VCaP (cell line): ENCODE measurements at regions not wholly inside any gene's neighbourhood (a gene's known extent, or its start where the extent isn't known, plus 50 kb on each side); places are given as distances from the start of the nearest gene placed in this dataset.

ENCODE experiments used
- H3K27ac ChIP-seq: fragments of 450-650 bp; 2 replicates; pipeline ENCODE4 v1.5.1; 2017
- TF ChIP-seq, protein P1 (sequence below): fragments of 450-650 bp; conservative IDR thresholded peaks from 2 replicates; pipeline ENCODE4 v1.5.1; 2017; ENCODE audit warnings: mild to moderate bottlenecking, moderate library complexity

DNA sequence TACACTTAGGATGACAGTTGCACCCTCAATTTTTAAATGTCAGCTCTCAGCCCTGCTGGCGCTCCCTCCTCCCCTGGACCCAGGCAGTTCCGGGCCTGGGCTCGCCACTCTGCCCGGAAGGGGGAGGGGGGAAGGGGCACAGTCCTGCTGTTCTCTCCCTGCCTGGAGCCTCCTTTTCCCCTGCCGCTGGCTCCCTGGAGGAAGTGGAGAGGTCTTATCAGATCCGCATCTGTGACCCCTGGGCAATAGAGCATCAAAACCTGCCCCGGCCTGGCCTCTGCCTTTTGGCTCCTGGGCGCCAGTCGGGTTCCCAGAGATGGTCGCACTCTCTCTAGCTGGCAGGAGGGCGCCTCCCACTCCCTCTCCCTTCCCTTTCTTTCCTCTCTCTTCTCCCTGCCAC lies 149.3 kb downstream of the IRF8 start:
- TF ChIP-seq, protein P1, sequence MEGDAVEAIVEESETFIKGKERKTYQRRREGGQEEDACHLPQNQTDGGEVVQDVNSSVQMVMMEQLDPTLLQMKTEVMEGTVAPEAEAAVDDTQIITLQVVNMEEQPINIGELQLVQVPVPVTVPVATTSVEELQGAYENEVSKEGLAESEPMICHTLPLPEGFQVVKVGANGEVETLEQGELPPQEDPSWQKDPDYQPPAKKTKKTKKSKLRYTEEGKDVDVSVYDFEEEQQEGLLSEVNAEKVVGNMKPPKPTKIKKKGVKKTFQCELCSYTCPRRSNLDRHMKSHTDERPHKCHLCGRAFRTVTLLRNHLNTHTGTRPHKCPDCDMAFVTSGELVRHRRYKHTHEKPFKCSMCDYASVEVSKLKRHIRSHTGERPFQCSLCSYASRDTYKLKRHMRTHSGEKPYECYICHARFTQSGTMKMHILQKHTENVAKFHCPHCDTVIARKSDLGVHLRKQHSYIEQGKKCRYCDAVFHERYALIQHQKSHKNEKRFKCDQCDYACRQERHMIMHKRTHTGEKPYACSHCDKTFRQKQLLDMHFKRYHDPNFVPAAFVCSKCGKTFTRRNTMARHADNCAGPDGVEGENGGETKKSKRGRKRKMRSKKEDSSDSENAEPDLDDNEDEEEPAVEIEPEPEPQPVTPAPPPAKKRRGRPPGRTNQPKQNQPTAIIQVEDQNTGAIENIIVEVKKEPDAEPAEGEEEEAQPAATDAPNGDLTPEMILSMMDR = no peak
- no peak overlapping the region for H3K27ac ChIP-seq

DNA sequence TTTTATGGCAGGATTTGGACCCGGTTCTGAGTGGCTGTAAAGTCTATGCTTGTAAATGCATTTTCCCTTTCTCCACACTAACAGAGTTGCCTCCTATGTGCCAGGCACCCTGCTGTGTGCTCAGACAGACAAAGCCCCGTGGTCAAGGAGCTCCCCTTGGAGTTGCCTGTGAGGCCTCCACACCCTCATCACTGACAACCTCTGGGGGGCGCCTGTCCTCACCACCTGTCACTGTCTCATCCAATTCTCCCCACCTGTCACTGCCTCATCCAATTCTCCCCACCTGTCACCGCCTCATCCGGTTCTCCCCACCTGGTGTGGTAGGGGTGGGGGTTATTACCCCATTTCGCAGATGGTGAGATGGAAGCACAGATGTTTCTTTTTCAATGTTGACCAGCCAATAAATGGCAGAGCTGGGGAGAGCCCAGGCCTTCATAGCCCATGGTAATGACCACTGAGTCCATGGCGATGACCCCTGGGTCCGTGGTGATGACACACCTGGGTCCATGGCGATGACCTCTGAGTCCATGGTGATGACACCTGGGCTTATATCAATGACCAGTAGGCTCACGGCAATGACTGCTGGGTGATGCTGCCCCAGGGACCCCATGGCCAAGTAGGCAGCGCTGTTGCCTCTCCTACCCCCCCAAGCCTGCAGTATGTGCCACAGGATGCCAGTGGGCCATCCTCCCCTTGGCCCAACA lies 150.1 kb downstream of the IRF8 start:
- TF ChIP-seq, protein P1 = no peak
- no peak overlapping the region for H3K27ac ChIP-seq

DNA sequence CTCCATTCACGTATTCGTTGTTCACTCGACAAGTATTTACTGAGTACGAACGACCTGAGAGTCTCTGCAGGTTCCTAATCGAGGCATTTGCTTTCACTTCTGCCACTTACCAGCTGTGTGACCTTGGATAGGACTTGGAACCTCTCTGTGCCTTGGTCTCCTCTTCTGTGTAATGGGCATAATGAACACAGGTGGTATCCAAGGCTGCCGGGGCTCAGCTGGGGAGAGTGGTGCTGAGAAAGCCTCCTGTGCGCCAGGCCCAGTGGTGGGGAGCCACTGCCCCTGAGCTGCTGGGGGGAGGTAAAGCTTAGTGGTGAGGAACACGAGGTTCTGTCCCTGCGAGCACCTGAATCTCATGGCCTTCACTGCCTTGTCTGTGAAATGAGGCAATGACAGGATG lies 150.7 kb downstream of the IRF8 start:
- H3K27ac ChIP-seq = no peak overlapping the region
- TF ChIP-seq, protein P1 = no peak

DNA sequence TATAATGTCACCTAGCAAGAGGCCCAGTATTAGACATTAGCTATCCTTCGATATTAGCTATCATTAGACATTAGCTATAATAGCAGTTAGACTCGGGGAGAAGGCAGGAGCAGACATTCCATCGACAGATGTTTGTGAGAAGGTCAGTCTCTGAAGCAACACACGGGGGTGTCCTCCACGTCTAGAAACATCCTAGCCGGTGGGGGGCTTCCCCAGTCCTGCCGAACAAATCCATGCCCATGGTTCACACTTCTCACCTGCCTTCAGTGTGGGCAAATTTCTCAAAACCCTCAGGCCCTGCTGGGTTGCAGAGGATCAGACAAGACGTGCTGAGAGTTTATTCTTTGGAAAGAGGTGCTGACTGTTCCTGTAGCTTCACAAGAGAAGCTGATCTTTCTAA lies 151.1 kb downstream of the IRF8 start:
- H3K27ac ChIP-seq = no peak overlapping the region
- TF ChIP-seq, protein P1 = no peak

DNA sequence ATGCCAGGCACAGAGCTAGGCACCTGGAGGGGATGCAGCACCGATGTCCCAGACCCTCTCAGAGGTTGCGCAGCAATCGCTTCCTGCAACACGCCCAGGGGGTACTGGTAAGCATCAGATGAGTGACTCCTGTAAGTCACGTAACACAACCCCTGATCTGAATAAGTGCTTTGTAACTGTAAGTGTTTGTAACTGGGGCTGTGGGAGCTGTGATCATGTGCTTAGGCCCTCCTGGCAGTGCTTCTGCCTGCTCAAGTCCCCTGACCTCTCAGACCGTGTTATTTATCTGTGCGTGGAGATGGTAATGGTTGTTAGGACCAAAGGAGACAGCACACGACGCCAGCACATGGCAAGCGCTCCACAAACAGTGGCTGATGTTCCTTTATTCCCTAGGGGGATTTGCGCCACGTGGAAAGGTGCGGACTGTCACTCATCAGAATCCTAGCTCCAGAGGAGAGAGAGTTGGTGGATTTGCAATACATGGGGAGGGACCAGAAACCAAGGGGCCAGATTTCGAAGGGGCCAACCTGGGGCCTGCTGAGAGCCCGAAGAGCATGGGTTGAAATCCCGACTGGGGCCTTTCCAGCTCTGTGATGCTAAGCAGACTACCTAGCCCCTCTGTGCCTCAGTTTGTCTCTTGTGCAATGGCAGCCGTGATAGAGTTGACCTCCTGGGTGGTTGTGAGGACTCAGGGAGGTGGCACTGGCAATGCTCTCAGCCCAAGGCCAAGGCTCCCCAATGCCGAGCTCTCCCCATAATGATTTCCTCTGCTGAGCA lies 151.8 kb downstream of the IRF8 start:
- TF ChIP-seq, protein P1 = no peak
- H3K27ac ChIP-seq = no peak overlapping the region

DNA sequence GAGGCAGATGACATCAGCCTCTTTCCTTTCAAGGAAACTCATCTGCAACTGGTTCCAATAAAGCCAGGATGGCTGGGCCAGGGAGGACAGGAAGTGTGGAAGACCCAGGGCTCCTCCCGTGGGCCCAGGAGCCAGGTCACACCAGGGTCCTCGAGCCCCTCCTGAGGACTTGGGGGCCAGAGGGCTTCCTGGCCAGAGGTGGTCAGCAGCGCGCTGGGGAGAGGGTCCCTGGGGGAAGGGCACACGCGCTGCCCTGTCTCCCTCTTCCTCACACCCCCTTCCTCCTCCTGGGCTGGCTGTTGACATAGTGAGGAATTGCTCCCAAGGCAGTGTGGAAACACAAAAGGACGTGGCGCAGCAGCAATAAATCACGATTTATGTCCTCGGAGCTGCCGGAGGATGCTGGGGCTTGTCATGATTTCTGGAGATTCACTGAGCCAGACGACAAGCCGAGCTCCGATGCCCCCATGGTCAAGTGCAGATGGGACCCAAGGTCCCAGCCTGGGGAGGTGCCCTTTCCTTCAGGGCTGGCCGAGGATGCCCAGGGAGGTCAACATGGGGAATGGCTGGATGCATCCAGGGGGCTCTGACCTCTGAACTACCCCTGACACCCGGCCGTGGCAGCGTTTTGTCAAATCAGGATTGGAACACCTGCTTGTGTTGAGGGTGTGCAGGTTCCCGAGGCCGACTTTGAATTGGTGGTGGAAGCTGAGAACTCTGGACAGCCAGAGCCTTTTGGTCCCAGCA lies 152.6 kb downstream of the IRF8 start:
- TF ChIP-seq, protein P1 = no peak
- no peak overlapping the region for H3K27ac ChIP-seq

DNA sequence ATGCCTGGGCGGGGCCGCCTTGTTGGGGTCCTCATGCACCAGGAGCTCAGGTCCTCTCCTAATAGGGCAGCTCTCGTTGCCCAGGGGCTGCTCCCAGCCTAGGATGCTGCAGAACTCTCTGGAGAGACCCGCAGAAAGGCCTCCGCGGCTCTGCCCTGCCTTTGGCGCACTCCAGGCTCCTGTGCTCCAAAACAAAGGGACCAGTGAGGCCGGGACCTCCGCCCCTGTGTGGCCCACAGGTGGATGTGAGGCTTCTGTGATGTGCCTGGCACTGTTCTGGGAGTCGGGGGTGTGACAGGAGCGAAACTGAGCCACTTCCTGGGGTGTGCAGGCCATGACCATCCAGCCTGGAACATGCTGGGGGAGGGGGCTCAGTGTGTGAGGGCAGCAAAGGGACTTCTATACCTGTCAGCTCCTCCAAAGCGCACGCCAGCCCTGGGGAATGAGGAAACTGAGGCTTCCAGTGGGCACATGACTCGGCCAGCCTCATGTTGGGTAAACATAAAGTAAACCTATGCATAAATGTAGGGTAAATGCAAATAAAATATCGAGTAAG lies 153.2 kb downstream of the IRF8 start:
- TF ChIP-seq, protein P1 = no peak

More for the DNA sequence above, 153.2 kb downstream of the IRF8 start:
- no peak overlapping the region for H3K27ac ChIP-seq
